Cerebellar nuclear complex (tissue), 1 donor: ENCODE measurements at regions not wholly inside any gene's neighbourhood (a gene's known extent, or its start where the extent isn't known, plus 50 kb on each side); places are given as distances from the start of the nearest gene placed in this dataset.
"Not testable (repeated sequence)": the region's sequence is repeated elsewhere in the genome, so short reads cannot be mapped to it uniquely, and the experiment has no call there.

Experiments used
- DNase-seq, 2 experiments: peaks; one replicate each; lab custom pipeline; 2025; lab: John Stamatoyannopoulos, UW

DNA sequence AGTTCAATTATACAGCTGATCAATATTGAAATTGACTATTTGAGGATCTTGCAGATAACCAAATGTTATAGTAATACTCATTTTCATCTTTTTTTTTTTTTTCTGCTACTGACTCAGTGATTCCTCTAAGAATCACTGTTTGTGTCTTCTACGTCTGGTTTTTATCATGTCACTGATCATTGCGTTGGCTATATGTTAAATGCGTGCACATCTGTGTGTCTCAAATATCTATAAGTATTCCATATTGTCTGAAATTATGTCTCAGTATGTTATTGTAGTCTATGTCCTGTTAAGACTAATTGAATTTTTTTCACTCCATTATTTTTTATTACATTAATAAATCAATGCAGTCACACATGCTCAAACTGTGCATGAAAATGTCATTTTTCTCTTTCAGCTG, 200.5 kb downstream of the PCDH20 start:
- no peak for DNase-seq

DNA sequence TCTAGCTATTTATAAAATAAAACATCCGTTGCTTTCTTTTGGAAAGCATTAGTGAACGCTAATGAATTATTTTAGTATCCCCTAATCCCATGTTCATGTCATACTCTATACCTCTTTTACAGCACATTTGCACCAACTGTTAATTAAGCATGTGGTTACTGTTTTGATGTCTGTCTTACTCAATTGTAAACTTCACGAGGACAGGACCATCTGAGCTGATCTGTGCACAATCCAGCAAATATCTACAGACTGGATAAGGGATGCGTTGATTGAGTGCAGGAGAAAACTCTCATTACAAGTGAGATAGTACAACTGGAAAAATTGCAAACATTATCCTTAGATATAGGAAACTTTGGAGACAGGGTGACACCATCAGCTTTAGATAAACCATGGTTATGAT, 201.1 kb downstream of the PCDH20 start:
- no peak for DNase-seq

DNA sequence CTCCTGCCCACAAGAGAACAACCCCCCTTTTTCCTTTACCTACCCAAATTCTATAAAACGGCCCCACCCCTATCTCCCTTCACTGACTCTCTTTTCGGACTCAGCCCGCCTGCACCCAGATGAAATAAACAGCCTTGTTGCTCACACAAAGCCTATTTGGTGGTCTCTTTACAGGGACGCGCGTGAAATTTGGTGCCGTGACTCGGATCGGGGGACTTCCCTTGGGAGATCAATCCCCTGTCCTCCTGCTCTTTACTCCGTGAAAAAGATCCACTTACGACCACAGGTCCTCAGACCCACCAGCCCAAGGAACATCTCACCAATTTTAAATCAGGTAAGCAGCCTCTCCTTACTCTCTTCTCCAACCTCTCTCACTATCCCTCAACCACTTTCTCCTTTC, 209.8 kb downstream of the PCDH20 start:
- not testable (repeated sequence) for DNase-seq

- DNase-seq = no peak
These were observed 211.6 kb downstream of the PCDH20 start for GRCh38 chr13:61204025-61204424.

DNA sequence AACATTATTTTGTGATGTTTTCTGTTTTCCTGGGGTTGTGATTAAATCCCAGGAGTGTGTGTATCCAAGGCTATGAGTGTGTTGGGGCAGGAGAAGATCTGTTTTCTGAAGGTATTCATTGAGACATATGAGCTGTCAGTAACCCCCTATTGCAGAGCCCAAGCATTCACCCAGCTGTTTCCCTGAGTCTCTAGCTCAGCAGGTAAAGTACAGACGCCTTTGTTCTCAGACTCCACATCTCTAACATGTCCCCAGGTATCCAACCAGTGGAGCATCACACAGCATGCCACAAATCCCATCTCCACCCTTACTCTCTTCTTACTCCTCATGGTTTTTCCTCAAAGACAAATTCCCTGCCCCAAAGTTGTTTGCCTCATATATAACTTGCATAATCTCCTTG, 213.6 kb downstream of the PCDH20 start:
- no peak for DNase-seq

DNA sequence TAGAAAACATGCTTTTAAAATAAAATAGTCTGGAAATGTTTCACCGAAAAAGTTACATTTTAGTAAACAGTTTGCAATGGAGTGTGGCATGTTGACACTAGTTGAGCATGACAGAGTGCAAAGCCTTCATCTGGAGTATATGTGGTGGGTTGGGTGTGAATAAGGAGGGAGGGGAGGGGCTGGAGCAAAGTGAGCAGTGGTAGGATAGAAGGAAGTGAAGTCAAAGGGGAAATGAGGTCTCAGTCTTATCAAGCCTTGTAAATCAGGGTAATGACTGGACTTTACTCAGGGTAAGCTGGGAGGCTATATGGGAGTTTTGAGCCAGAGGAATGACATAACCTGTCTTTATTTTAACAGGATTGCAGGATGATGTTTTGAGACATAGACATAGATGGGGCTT, 222.8 kb downstream of the PCDH20 start:
- no peak for DNase-seq

DNA sequence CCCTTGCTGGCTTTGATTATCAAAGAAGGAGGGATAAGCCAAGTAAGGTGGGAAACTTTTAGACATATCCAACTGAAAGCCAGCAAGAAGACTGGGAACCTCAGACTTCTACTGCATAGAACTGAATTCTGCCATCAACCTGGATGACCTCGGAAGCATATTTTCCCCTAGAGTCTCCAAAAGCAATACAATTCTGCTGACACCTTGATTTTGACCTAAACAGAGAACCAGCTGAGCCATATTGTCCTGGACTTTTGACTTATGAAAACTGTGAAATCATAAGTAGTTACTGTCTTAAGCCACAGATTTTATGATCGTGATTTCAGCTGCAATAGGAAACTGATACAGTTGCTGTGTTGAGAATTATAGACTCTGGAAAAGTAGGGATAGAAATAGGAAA, 227.6 kb downstream of the PCDH20 start:
- DNase-seq = no peak

DNA sequence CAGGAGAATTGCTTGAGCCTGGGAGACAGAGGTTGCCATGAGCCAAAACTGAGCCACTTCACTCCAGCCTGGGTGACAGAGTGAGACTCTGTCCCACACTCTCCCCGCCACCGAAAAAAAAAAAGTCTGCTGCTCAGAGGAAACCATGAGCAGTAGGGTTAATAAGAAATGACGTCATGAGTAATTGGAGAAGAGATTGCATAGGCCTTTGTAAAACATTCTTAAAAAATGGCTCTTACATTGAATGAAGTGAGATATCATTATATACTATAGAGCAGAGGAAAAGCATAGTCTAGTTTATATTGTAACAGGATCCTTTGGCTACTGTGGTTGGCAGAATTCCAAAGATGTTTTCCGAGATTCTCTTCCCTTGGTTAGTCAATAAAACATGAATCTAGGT, 228.2 kb downstream of the PCDH20 start:
- DNase-seq = no peak

DNA sequence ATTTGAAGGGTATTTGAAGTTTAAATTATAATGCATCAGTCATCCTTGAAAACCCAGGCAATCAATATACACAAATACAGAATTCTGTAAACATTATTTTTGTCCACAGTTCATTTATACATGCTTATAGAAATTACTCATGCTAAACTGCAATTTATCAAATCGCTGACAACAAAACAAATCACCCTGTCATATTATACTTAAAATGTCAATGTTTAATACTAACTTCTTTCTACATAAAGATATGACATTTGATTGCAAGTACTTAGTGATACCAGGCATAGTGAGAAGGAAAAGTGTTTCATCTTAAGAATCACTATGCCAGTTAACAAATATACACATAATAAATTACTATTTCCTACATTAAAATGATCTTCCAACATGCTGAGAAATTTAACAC, 232.0 kb downstream of the PCDH20 start:
- DNase-seq = no peak

- no peak for DNase-seq
These were observed 235.4 kb downstream of the PCDH20 start for GRCh38 chr13:61180234-61180633.

GRCh38 chr13:61179741-61180140, 235.9 kb downstream of the PCDH20 start:
- no peak for DNase-seq

GRCh38 chr13:61170856-61171255, 244.8 kb downstream of the PCDH20 start:
- no peak for DNase-seq

GRCh38 chr13:61162636-61163035, 253.0 kb downstream of the PCDH20 start:
- DNase-seq = no peak

- no peak for DNase-seq
These were observed 253.5 kb downstream of the PCDH20 start for GRCh38 chr13:61162106-61162505.

DNA sequence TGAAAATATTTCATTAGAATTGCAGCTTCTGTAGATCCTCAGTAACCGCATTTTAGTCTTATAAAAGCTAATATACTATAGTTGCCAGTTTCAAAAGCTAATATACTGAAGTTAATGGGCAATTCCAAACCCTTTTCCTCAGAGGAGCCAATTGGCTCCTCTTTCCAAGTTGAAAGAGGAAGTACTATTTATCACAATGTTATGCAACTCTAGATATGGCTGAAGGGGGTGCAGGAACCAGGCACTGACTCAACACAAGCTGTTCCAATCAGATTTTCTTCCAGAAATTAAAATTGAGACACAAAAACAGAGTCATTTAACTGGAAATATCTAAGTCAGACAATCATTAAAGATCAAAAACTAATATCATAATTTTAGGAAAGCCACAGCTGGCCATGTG, 258.9 kb downstream of the PCDH20 start:
- DNase-seq = no peak

DNA sequence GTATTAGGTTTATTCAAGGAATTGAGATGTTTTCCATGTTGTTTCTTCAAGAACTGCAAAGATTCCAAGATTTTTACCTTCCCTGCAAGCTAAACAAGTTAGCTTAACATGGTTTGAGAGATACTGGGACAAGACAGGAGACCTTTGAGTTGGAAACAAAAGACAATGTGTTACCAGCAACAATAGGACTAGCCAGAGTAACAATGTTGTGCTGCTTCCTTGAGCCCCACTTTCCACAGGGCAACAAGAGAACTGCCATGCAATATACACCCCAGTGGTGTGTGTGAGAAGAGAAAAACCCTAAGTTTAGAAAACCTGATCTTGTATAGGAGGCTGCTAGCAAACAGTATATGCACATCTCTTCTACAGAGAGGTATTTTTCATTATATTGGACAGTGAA, 264.6 kb downstream of the PCDH20 start:
- DNase-seq = no peak

DNA sequence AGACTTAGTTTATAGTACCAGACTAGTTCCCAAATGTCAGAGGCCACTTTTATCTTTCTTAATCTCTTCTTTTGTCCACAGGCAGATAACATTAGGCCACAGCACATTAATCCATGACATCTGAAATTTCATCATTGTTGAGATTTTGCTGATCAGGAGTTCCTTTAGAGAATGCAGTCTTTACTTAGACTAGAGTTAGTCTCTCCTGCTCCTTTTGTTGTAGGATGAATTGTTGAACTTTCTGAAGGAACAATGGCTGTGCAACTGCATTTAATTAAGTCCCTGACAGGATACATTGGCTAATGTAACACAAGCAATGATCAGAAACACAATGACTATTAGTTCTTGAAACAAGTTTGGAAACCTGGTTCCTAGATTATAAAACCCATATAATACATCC, 266.3 kb downstream of the PCDH20 start:
- DNase-seq = no peak

DNA sequence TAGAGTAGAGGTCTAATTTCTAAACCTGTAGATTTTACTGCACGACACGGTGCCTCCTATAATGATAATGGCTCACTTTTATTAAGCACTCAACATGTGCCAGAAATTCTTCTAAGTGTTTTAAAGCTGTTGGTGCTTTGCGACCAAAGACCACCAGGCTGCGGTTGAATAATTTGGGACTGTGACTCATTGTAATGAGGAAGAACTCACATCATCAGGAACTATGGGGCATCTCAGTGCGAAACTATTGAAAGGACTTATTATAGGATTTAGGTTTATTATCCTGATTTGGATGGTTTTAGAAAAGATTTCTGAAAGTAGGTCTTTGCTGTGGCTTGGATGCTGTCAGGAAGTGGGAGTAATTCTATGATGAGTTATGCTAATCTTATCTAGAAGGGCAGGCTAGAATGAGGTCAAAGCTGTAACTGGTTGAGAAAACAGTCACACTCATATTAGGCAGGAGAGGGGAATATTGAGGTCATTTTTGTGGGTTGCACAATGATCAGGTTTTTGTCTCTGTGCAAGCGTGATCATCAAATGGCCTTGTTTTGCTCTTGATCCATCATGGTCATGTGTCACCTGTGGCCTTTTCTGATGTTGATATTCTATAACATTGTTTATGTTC, 266.8 kb downstream of the PCDH20 start:
- DNase-seq = no peak

DNA sequence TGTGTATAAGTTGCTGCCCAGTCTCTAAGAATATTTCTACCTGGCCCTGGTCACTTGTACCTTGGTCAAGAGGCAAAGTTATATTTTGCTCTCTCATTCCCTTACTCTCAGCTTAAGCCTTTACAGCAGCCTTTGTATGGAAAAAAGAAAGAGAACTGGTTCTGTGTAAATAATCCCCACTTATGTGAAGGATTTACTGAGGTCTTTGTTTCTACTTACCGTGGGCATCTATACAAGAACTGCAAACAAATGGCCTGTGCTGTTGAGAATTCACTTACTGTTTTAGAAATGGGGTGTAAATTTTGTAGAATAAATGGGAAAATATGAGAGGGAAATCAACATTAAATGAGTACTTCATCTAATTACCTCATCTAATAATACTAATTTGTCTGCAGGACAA, 267.4 kb downstream of the PCDH20 start:
- no peak for DNase-seq

- no peak for DNase-seq
These were observed 269.1 kb downstream of the PCDH20 start for GRCh38 chr13:61146571-61146970.

DNA sequence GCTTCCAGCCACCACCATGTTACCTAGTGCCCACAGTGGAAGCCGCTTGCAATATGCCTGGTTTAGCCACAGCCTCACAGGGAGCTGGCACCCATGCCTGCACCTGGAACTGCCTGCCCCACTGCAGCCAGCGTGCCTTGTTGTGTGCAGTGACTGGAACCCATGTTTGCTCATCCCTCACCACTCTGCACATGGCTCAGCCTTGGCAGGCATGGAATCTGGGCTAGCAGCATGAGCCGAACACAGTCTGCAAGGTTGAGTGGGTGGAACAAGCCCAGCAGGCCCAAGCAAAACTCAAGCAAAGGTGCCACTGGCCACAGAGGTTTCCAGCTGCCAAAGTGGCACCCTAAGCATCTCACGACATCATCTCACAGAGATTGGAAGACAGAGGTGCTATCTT, 269.5 kb downstream of the PCDH20 start:
- no peak for DNase-seq

GRCh38 chr13:61144834-61145593, 270.6 kb downstream of the PCDH20 start:
- DNase-seq = no peak

- no peak for DNase-seq
These were observed 271.3 kb downstream of the PCDH20 start for GRCh38 chr13:61144301-61144700.

DNA sequence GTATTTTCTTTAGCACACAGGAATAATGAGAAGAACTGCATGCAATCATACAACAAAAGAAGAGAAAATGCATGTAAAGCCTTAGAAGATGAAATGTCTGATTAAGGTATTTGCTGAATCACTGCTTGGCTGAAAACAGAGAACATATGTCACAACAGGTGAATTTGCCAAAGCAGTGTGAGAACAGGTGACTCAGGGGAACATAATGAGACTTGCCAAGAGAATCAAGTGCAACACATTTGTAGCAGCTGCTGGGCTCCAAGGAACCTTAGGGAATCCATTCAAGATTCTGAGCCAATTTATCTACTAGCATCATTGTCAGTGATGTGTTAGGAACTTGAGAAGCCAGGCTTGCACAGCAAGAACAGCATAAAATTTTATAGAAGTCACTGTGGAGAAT, 273.1 kb downstream of the PCDH20 start:
- DNase-seq = peak in 1 of 2 experiments; percentile 11
